ENCODE measurements at regions not wholly inside any gene's neighbourhood (a gene's known extent, or its start where the extent isn't known, plus 50 kb on each side); places are given as distances from the start of the nearest gene placed in this dataset.
"Not testable (repeated sequence)": the region's sequence is repeated elsewhere in the genome, so short reads cannot be mapped to it uniquely, and the experiment has no call there.

GRCh38 chr1:233828480-233828879 is 76.0 kb upstream of the SLC35F3 start:
- H3K9me3 ChIP-seq (ENCODE audit: control insufficient read depth, insufficient read depth, low read length): no peaks in the 10 kb centered on the region
- no peak for TF ChIP-seq CTCF (IDR thresholded peaks at IDR 0.05)
- Mint-ChIP-seq H3K27me3 (ENCODE audit: low read depth in 2 of 2) (no peaks in the 10 kb centered on the region), H3K4me3 (no peak overlapping the region), H3K9me3 (peaks cover 10 to 19% of the 10 kb centered on the region in 2 donors), H3K4me1 (no peaks in the 10 kb centered on the region), H3K27ac (no peak overlapping the region), H3K36me3 (no peaks in the 10 kb centered on the region)
- DNase-seq (no peak), ATAC-seq (no peak)
- no peaks in the 10 kb centered on the region for H3K36me3 ChIP-seq (ENCODE audit: control insufficient read depth, insufficient read depth, low read length)
- intact Hi-C loops (cut with micrococcal nuclease): no loop called here
- no peaks in the 10 kb centered on the region for H3K27me3 ChIP-seq (ENCODE audit: control insufficient read depth, insufficient read depth, low read length)
- no peak overlapping the region for H3K27ac ChIP-seq (ENCODE audit: low read length)
- H3K4me1 ChIP-seq (ENCODE audit: control insufficient read depth, insufficient read depth, low read length): no peaks in the 10 kb centered on the region
- no peak overlapping the region for H3K4me3 ChIP-seq (ENCODE audit: low read length)

DNA sequence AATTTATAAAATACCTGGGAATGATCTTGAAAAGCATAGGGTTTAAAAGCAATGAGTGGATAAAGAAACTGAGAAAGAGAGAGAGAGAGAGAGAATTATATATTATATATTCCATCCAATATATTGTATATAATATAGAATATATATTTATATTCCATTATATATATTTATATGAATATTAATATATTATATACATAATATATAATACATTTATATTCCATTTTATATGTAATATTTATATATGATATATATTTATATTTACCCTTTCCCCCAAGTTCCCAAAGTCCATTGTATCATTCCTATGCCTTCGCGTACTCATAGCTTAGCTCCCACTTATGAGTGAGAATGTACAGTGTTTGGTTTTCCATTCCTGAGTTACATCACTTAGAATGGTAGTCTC is 69.9 kb upstream of the SLC35F3 start:
- intact Hi-C loops (cut with micrococcal nuclease): no loop called here
- no CpG with 5 or more reads among the region's 2 CpGs for WGBS (ENCODE audit: insufficient coverage)
- Histone ChIP-seq H3K36me3 (ENCODE audit: control insufficient read depth, insufficient read depth, low read length) (no peaks in the 10 kb centered on the region), H3K4me1 (ENCODE audit: control insufficient read depth, insufficient read depth, low read length) (no peaks in the 10 kb centered on the region), H3K27me3 (ENCODE audit: control insufficient read depth, insufficient read depth, low read length) (no peaks in the 10 kb centered on the region), H3K9me3 (ENCODE audit: control insufficient read depth, insufficient read depth, low read length) (no peaks in the 10 kb centered on the region), H3K4me3 (ENCODE audit: low read length) (no peak overlapping the region), H3K27ac (ENCODE audit: low read length) (no peak overlapping the region)
- H3K4me3 Mint-ChIP-seq: no peak overlapping the region
- TF ChIP-seq CTCF (IDR thresholded peaks at IDR 0.05): no peak
- ATAC-seq: no peak
- DNase-seq: no peak
- H3K4me1 Mint-ChIP-seq: no peaks in the 10 kb centered on the region
- H3K27me3 Mint-ChIP-seq (ENCODE audit: low read depth in 2 of 2): no peaks in the 10 kb centered on the region
- H3K36me3 Mint-ChIP-seq: no peaks in the 10 kb centered on the region
- no peak overlapping the region for H3K27ac Mint-ChIP-seq
- peaks cover 8 to 12% of the 10 kb centered on the region in 2 donors for H3K9me3 Mint-ChIP-seq

DNA sequence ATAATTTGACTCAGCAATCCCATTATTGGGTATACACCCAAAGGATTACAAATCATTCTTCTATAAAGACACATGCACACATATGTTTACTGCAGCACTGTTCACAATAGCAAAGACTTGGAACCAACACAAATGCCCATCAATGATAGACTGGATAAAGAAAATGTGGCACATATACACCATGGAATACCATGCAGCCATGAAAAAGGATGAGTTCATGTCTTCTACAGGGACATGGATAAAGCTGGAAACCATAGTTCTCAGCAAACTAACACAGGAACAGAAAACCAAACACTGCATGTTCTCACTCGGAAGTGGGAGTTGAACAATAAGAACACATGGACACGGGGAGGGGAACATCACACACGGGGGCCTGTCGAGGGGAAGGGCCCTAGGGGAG is 66.3 kb upstream of the SLC35F3 start:
- H3K36me3 ChIP-seq (ENCODE audit: control insufficient read depth, insufficient read depth, low read length); H3K27ac ChIP-seq (ENCODE audit: low read length); intact Hi-C loops (cut with micrococcal nuclease); ATAC-seq; H3K4me3 Mint-ChIP-seq; H3K4me3 ChIP-seq (ENCODE audit: low read length); H3K27me3 ChIP-seq (ENCODE audit: control insufficient read depth, insufficient read depth, low read length); H3K27me3 Mint-ChIP-seq (ENCODE audit: low read depth in 2 of 2); H3K36me3 Mint-ChIP-seq; H3K27ac Mint-ChIP-seq; H3K4me1 Mint-ChIP-seq; DNase-seq; H3K9me3 ChIP-seq (ENCODE audit: control insufficient read depth, insufficient read depth, low read length); H3K4me1 ChIP-seq (ENCODE audit: control insufficient read depth, insufficient read depth, low read length): not testable (repeated sequence)
- WGBS (ENCODE audit: insufficient coverage): 93% methylated on average over 4 of the region's 4 CpGs
- peaks cover 9 to 11% of the 10 kb centered on the region in 2 donors for H3K9me3 Mint-ChIP-seq

- Mint-ChIP-seq H3K9me3 (peaks cover 11 to 20% of the 10 kb centered on the region in 2 donors), H3K27ac (no peak overlapping the region), H3K4me3 (no peak overlapping the region), H3K27me3 (ENCODE audit: low read depth in 2 of 2) (no peaks in the 10 kb centered on the region), H3K36me3 (no peaks in the 10 kb centered on the region), H3K4me1 (no peaks in the 10 kb centered on the region)
- ATAC-seq (no peak), DNase-seq (no peak)
- no peaks in the 10 kb centered on the region for H3K4me1 ChIP-seq (ENCODE audit: control insufficient read depth, insufficient read depth, low read length)
- no peaks in the 10 kb centered on the region for H3K36me3 ChIP-seq (ENCODE audit: control insufficient read depth, insufficient read depth, low read length)
- H3K4me3 ChIP-seq (ENCODE audit: low read length): no peak overlapping the region
- no peak for TF ChIP-seq CTCF (IDR thresholded peaks at IDR 0.05)
- 81% methylated on average over 9 of the region's 9 CpGs for WGBS (ENCODE audit: insufficient coverage)
- no peaks in the 10 kb centered on the region for H3K27me3 ChIP-seq (ENCODE audit: control insufficient read depth, insufficient read depth, low read length)
- intact Hi-C loops (cut with micrococcal nuclease): no loop called here
- no peak overlapping the region for H3K27ac ChIP-seq (ENCODE audit: low read length)
- peaks cover 3% of the 10 kb centered on the region for H3K9me3 ChIP-seq (ENCODE audit: control insufficient read depth, insufficient read depth, low read length)
These were observed 60.8 kb upstream of the SLC35F3 start for GRCh38 chr1:233843525-233844204.

All from natural killer cell (primary cell).